ENCODE measurements at regions not wholly inside any gene's neighbourhood (a gene's known extent, or its start where the extent isn't known, plus 50 kb on each side); places are given as distances from the start of the nearest gene placed in this dataset.

- TF ChIP-seq CTCF (IDR thresholded peaks at IDR 0.05) (no peak), POLR2A (IDR thresholded peaks at IDR 0.05) (no peak)
These were observed 69.2 kb upstream of the ERG start for GRCh38 chr21:38567335-38567969.
